HUES48 (cell line): ENCODE measurements at regions not wholly inside any gene's neighbourhood (a gene's known extent, or its start where the extent isn't known, plus 50 kb on each side); places are given as distances from the start of the nearest gene placed in this dataset.

Experiments used
- H3K27ac ChIP-seq: one replicate; pipeline ENCODE4 v1.7.0; 2013; ENCODE audit warnings: low read depth, low read length, inconsistent platforms
- H3K27me3 ChIP-seq: 2 replicates; pipeline ENCODE4 v1.6.1; 2013; ENCODE audit warnings: mild to moderate bottlenecking, low read length; ENCODE audit not compliant: control insufficient read depth, insufficient read depth
- H3K36me3 ChIP-seq: 2 replicates; pipeline ENCODE4 v1.6.1; 2013; ENCODE audit warnings: low read length; ENCODE audit not compliant: control insufficient read depth, insufficient read depth
- H3K4me1 ChIP-seq: 2 replicates; pipeline ENCODE4 v1.6.1; 2013; ENCODE audit warnings: mild to moderate bottlenecking, low read length; ENCODE audit not compliant: control insufficient read depth, insufficient read depth
- H3K4me3 ChIP-seq: 2 replicates; pipeline ENCODE4 v1.5.1; 2013; ENCODE audit warnings: mild to moderate bottlenecking, low read depth, low read length
- H3K9ac ChIP-seq: 2 replicates; pipeline ENCODE4 v1.6.1; 2013; ENCODE audit warnings: mild to moderate bottlenecking, low read depth, low read length, moderate library complexity
- H3K9me3 ChIP-seq: 2 replicates; pipeline ENCODE4 v1.6.1; 2013; ENCODE audit warnings: low read length; ENCODE audit not compliant: control insufficient read depth, insufficient read depth

GRCh38 chr2:886072-887022 lies 64.3 kb upstream of the SNTG2 start:
- Histone ChIP-seq H3K4me1 (peaks cover 18% of the 10 kb centered on the region), H3K27ac (no peak overlapping the region), H3K4me3 (no peak overlapping the region), H3K9me3 (no peaks in the 10 kb centered on the region), H3K36me3 (no peaks in the 10 kb centered on the region), H3K9ac (no peak overlapping the region), H3K27me3 (peaks cover 14% of the 10 kb centered on the region)

DNA sequence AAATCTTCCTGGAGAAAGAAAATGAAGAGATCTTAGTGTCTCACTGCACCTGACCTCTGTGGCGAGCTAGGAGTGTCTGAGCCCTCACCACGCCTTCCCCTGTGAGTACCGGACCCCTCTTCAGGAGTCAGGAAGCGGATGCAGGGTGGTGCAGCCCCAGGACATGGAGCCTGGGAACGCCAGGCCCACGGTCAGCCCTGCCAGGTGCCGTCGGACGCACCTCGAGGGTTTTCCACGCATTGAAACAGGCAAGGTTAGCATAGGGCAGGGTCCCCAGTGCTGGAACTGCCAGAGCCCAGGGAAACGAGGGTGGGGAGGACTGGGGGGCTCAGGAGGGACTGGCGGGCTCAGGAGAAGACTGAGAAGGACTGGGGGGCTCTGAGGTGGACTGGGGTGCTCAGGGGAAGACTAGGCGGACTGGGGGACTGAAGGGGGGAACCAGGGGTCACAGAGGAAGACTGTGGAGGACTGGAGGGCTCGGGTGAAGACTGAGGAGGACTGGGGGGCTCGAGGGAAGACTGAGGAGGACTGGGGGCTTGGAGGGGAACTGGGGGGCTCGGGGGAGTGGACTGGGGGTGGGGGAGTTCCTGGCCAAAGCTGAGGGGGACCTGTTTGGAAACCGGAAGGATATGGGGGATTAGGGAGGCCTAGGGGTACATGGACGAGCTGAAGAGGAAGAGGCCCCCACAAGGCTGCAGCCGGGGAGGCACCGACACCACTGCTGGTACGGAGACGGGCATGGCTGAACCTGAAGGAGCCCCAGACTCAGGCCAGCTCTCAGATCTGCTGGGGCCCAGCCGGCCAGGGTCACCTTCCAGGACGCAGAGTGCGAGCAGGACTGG lies 65.2 kb upstream of the SNTG2 start:
- no peaks in the 10 kb centered on the region for H3K36me3 ChIP-seq
- peaks cover 22% of the 10 kb centered on the region for H3K27me3 ChIP-seq
- no peaks in the 10 kb centered on the region for H3K9me3 ChIP-seq
- H3K4me3 ChIP-seq, result no peak overlapping the region
- H3K27ac ChIP-seq, result no peak overlapping the region
- no peak overlapping the region for H3K9ac ChIP-seq
- peaks cover 18% of the 10 kb centered on the region for H3K4me1 ChIP-seq

DNA sequence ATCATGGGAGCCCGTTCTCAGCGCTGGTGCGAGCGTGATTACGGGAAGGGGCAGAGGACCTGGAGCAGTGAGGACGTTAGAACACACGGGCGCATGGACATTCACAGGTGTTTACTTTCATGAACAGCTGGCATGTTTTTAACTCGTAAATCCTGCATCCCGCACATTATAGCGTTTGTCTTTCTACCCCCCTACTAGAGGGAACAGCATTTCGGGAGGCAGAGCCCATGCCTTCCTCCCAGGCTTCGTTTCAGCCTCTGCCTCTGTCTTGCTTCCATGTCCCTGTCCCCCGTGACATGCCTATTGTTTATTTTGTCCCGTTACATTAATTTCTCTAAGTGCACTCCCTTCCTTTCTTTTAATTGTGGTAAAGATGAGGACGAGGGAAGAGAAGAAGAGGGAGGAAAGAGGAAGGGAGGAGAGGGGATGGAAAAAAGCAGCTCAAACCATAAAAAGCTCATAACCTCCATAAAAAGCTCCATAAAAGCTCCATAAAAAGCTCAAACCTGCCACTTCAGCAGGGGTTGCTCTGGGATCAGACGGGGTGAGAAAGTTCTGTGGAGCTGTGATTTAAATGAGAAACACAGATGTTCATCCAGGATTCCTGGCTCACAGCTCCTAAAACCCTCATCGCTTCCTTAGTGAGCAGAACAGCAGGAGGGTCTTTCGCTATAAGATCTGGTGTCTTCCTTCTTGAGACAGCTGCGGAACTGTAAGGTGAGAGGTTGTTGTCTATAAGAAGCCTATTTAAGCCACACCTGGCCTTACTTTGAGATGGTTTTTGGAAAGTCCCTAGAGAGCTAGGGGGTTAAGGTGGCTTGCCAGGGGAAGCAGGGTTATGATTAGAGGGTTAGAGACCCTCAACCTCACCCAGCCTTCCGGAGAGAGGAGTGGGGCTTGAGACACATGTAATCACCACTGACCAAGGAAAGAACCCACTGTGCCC lies 66.6 kb upstream of the SNTG2 start:
- Histone ChIP-seq H3K36me3 (no peaks in the 10 kb centered on the region), H3K27me3 (peaks cover 22% of the 10 kb centered on the region), H3K9ac (no peak overlapping the region)

GRCh38 chr2:883260-883802 lies 67.3 kb upstream of the SNTG2 start:
- no peaks in the 10 kb centered on the region for H3K36me3 ChIP-seq
- no peak overlapping the region for H3K27ac ChIP-seq
- H3K27me3 ChIP-seq, result peaks cover 22% of the 10 kb centered on the region
- H3K9ac ChIP-seq, result no peak overlapping the region
- no peaks in the 10 kb centered on the region for H3K9me3 ChIP-seq
- peaks cover 18% of the 10 kb centered on the region for H3K4me1 ChIP-seq
- H3K4me3 ChIP-seq, result no peak overlapping the region

More for the DNA sequence above, 66.6 kb upstream of the SNTG2 start:
- H3K4me3 ChIP-seq, result no peak overlapping the region
- H3K27ac ChIP-seq, result no peak overlapping the region
- H3K4me1 ChIP-seq, result peaks cover 18% of the 10 kb centered on the region
- no peaks in the 10 kb centered on the region for H3K9me3 ChIP-seq

GRCh38 chr2:881204-881918 lies 69.3 kb upstream of the SNTG2 start:
- H3K27ac ChIP-seq, result no peak overlapping the region
- H3K4me3 ChIP-seq, result no peak overlapping the region
- no peak overlapping the region for H3K9ac ChIP-seq
- H3K27me3 ChIP-seq, result peaks cover 17% of the 10 kb centered on the region
- no peaks in the 10 kb centered on the region for H3K36me3 ChIP-seq
- no peaks in the 10 kb centered on the region for H3K9me3 ChIP-seq
- peaks cover 8% of the 10 kb centered on the region for H3K4me1 ChIP-seq

- Histone ChIP-seq H3K36me3 (no peaks in the 10 kb centered on the region), H3K4me3 (no peak overlapping the region), H3K27ac (no peak overlapping the region), H3K4me1 (peaks cover 8% of the 10 kb centered on the region), H3K9me3 (no peaks in the 10 kb centered on the region), H3K27me3 (peaks cover 17% of the 10 kb centered on the region), H3K9ac (no peak overlapping the region)
These were observed 70.3 kb upstream of the SNTG2 start for GRCh38 chr2:880201-880970.

DNA sequence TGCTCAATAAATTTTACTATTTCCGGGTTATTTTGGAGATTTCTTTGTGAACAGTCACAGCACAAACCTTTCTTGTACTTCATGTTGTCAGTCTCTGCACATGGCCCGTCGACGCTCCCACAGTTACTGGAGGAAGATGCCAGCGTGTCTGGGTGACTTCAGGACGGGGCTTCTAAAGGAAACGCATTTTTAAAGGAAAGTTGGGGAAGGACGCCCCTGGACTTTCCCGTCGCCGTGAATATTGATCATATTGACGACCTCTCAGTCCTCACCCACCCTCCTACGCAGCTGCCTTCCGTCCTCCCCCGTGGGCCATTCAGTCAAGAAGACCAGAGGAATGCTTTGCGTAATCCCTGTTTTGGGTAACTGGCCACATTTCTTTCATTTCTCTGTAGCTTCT lies 71.1 kb upstream of the SNTG2 start:
- H3K27me3 ChIP-seq, result peaks cover 17% of the 10 kb centered on the region

DNA sequence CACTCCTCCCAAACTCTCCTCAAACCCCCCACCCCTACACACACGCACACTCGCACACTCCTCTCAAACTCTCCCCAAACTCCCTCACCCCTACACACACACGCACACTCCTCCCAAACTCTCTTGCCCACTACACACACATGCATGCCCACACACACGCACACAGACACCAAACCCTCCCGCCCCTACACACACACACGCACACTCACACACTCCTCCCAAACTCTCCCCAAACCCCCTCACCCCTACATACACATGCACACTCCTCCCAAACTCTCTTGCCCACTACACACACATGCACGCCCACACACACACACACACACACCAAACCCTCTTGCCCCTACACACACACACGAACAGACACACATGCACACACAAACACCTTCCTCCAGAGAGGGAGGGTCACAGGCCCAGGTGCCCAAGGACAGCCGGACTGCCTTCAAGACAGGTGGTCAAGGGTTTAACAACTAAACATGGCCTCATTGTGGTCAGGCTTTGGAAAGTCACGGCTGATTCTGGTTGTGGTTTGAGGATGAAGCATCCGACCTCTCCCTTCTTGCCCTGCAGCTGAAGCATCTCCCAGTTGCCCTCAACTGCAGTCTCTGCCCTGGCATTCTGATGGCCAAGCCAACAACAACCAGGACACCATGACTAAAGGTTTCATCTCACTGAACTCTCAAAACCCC lies 72.3 kb upstream of the SNTG2 start:
- Histone ChIP-seq H3K36me3 (no peaks in the 10 kb centered on the region), H3K4me3 (no peak overlapping the region), H3K9me3 (no peaks in the 10 kb centered on the region), H3K27me3 (peaks cover 11% of the 10 kb centered on the region), H3K27ac (no peak overlapping the region), H3K4me1 (no peaks in the 10 kb centered on the region), H3K9ac (no peak overlapping the region)

More for the DNA sequence above, 71.1 kb upstream of the SNTG2 start:
- Histone ChIP-seq H3K4me3 (no peak overlapping the region), H3K9me3 (no peaks in the 10 kb centered on the region), H3K36me3 (no peaks in the 10 kb centered on the region), H3K9ac (no peak overlapping the region), H3K27ac (no peak overlapping the region), H3K4me1 (peaks cover 7% of the 10 kb centered on the region)

- no peaks in the 10 kb centered on the region for H3K4me1 ChIP-seq
- no peaks in the 10 kb centered on the region for H3K36me3 ChIP-seq
- no peak overlapping the region for H3K9ac ChIP-seq
- no peak overlapping the region for H3K27ac ChIP-seq
- no peak overlapping the region for H3K4me3 ChIP-seq
- H3K27me3 ChIP-seq, result peaks cover 8% of the 10 kb centered on the region
- H3K9me3 ChIP-seq, result no peaks in the 10 kb centered on the region
These were observed 72.9 kb upstream of the SNTG2 start for GRCh38 chr2:877747-878146.
